K562 (cell line): ENCODE measurements at regions not wholly inside any gene's neighbourhood (a gene's known extent, or its start where the extent isn't known, plus 50 kb on each side); places are given as distances from the start of the nearest gene placed in this dataset.

Experiments used
- FOXK1 ChIP-seq: sonication (generic); formaldehyde crosslinking; IDR thresholded peaks from 2 replicates; pipeline ENCODE4 v1.8.0; 2022; ENCODE audit warnings: missing genetic modification reagents, mild to moderate bottlenecking, borderline replicate concordance
- NFRKB ChIP-seq: fragments of 450-650 bp; IDR thresholded peaks from 2 replicates; pipeline ENCODE4 v1.6.1; 2016; ENCODE audit warnings: low read depth
- PHF21A ChIP-seq: fragments of 450-650 bp; IDR thresholded peaks from 2 replicates; pipeline ENCODE4 v1.6.1; 2017; ENCODE audit warnings: low read depth, borderline replicate concordance
- POLR2A ChIP-seq: fragments of 450-650 bp; conservative IDR thresholded peaks from 2 replicates; pipeline ENCODE4 v1.6.1; 2016
- TF ChIP-seq, protein P1 (sequence below): fragments of 450-650 bp; formaldehyde crosslinking; IDR thresholded peaks from 2 replicates; pipeline ENCODE4 v1.4.0; 2022; ENCODE audit warnings: missing genetic modification characterization
- TF ChIP-seq, protein P2 (sequence below): fragments of 150-350 bp; IDR thresholded peaks from 2 replicates; pipeline ENCODE4 v1.6.1; 2014; ENCODE audit warnings: low read depth, mild to moderate bottlenecking, low read length, borderline replicate concordance
- TF ChIP-seq, protein P3 (sequence below), 3 experiments: IDR thresholded peaks in 2 of 3; conservative IDR thresholded peaks in 1 of 3; 2 replicates each; pipeline ENCODE4 v1.5.1; 2011 to 2012; ENCODE audit warnings: low read length in 3 of 3, mild to moderate bottlenecking in 3 of 3, control low read depth in 2 of 3, improper control_type of control experiment in 1 of 3, inconsistent platforms in 1 of 3, low read depth in 1 of 3, mixed read lengths in 1 of 3, moderate library complexity in 1 of 3; ENCODE audit not compliant: insufficient read depth in 2 of 3
- TF ChIP-seq, protein P4 (sequence below), 2 experiments: fragments of 450-650 bp; formaldehyde crosslinking in 1 of 2; IDR thresholded peaks; 2 replicates each; pipeline versions ENCODE4 v1.4.0 to v1.6.1; 2014 to 2020; ENCODE audit warnings: mild to moderate bottlenecking in 2 of 2, borderline replicate concordance in 1 of 2, low read depth in 1 of 2

DNA sequence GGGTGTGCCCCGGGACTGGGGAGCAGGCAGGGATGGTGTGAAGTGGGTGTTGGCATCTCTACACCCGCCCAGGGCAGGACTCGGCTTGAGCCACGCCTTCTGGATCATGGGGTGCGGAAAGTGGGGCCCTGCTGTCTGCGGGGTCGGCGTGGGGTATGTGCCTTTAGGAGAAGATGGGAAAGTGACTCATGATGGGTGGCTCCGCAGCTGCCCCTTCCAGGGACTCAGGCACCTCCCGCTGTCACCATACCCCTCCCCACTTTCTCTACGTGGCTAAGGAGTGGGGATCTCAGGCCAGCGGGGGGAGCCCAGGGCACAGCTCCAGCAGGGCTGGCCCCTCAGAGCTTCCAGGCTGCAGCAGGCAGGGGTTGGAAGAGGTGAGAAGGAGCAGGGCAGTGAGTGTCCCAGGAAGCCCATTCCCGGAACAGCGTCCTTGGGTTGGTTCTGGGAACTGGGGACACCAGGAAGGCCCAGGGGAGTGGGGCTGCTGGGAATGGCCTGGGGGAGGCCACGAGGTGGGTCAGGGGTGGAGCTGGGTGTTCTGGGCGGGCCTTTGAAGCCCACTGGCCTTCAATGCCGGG lies 102.9 kb upstream of the FGF3 start:
- TF ChIP-seq, protein P1, sequence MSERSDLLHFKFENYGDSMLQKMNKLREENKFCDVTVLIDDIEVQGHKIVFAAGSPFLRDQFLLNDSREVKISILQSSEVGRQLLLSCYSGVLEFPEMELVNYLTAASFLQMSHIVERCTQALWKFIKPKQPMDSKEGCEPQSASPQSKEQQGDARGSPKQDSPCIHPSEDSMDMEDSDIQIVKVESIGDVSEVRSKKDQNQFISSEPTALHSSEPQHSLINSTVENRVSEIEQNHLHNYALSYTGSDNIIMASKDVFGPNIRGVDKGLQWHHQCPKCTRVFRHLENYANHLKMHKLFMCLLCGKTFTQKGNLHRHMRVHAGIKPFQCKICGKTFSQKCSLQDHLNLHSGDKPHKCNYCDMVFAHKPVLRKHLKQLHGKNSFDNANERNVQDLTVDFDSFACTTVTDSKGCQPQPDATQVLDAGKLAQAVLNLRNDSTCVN: no peak
- TF ChIP-seq, protein P2, sequence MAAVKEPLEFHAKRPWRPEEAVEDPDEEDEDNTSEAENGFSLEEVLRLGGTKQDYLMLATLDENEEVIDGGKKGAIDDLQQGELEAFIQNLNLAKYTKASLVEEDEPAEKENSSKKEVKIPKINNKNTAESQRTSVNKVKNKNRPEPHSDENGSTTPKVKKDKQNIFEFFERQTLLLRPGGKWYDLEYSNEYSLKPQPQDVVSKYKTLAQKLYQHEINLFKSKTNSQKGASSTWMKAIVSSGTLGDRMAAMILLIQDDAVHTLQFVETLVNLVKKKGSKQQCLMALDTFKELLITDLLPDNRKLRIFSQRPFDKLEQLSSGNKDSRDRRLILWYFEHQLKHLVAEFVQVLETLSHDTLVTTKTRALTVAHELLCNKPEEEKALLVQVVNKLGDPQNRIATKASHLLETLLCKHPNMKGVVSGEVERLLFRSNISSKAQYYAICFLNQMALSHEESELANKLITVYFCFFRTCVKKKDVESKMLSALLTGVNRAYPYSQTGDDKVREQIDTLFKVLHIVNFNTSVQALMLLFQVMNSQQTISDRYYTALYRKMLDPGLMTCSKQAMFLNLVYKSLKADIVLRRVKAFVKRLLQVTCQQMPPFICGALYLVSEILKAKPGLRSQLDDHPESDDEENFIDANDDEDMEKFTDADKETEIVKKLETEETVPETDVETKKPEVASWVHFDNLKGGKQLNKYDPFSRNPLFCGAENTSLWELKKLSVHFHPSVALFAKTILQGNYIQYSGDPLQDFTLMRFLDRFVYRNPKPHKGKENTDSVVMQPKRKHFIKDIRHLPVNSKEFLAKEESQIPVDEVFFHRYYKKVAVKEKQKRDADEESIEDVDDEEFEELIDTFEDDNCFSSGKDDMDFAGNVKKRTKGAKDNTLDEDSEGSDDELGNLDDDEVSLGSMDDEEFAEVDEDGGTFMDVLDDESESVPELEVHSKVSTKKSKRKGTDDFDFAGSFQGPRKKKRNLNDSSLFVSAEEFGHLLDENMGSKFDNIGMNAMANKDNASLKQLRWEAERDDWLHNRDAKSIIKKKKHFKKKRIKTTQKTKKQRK: no peak
- TF ChIP-seq, protein P3, sequence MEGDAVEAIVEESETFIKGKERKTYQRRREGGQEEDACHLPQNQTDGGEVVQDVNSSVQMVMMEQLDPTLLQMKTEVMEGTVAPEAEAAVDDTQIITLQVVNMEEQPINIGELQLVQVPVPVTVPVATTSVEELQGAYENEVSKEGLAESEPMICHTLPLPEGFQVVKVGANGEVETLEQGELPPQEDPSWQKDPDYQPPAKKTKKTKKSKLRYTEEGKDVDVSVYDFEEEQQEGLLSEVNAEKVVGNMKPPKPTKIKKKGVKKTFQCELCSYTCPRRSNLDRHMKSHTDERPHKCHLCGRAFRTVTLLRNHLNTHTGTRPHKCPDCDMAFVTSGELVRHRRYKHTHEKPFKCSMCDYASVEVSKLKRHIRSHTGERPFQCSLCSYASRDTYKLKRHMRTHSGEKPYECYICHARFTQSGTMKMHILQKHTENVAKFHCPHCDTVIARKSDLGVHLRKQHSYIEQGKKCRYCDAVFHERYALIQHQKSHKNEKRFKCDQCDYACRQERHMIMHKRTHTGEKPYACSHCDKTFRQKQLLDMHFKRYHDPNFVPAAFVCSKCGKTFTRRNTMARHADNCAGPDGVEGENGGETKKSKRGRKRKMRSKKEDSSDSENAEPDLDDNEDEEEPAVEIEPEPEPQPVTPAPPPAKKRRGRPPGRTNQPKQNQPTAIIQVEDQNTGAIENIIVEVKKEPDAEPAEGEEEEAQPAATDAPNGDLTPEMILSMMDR (IDR thresholded peaks at IDR 0.05 in 2 of 3, conservative IDR thresholded peaks at IDR 0.05 in 1 of 3; ENCODE audit: insufficient read depth in 2 of 3, low read depth in 1 of 3, low read length in 3 of 3): no peak
- TF ChIP-seq POLR2A (no peak), FOXK1 (CRISPR knock-in tag) (no peak), PHF21A (no peak), NFRKB (no peak)
- TF ChIP-seq, protein P4, sequence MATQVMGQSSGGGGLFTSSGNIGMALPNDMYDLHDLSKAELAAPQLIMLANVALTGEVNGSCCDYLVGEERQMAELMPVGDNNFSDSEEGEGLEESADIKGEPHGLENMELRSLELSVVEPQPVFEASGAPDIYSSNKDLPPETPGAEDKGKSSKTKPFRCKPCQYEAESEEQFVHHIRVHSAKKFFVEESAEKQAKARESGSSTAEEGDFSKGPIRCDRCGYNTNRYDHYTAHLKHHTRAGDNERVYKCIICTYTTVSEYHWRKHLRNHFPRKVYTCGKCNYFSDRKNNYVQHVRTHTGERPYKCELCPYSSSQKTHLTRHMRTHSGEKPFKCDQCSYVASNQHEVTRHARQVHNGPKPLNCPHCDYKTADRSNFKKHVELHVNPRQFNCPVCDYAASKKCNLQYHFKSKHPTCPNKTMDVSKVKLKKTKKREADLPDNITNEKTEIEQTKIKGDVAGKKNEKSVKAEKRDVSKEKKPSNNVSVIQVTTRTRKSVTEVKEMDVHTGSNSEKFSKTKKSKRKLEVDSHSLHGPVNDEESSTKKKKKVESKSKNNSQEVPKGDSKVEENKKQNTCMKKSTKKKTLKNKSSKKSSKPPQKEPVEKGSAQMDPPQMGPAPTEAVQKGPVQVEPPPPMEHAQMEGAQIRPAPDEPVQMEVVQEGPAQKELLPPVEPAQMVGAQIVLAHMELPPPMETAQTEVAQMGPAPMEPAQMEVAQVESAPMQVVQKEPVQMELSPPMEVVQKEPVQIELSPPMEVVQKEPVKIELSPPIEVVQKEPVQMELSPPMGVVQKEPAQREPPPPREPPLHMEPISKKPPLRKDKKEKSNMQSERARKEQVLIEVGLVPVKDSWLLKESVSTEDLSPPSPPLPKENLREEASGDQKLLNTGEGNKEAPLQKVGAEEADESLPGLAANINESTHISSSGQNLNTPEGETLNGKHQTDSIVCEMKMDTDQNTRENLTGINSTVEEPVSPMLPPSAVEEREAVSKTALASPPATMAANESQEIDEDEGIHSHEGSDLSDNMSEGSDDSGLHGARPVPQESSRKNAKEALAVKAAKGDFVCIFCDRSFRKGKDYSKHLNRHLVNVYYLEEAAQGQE (IDR thresholded peaks at IDR 0.05; ENCODE audit: borderline replicate concordance): no peak
- TF ChIP-seq, protein P4 (CRISPR knock-in tag; IDR thresholded peaks at IDR 0.05; ENCODE audit: low read depth): no peak
